HK-2 (cell line): ENCODE measurements at regions not wholly inside any gene's neighbourhood (a gene's known extent, or its start where the extent isn't known, plus 50 kb on each side); places are given as distances from the start of the nearest gene placed in this dataset.

ENCODE experiments used
- DNase-seq: peaks from one replicate; pipeline ENCODE4 v3.0.0-alpha.2; 2018; ENCODE audit not compliant: unreplicated experiment

GRCh38 chr20:40393197-40394079 lies 295.6 kb downstream of the MAFB start:
- no peak for DNase-seq

GRCh38 chr20:40390654-40391053 lies 298.4 kb downstream of the MAFB start:
- DNase-seq = no peak

- no peak for DNase-seq
Measured at GRCh38 chr20:40370800-40371199, 318.2 kb downstream of the MAFB start.

GRCh38 chr20:40368876-40369275 lies 320.2 kb downstream of the MAFB start:
- DNase-seq = no peak

GRCh38 chr20:40361916-40362315 lies 327.1 kb downstream of the MAFB start:
- no peak for DNase-seq

- no peak for DNase-seq
Measured at GRCh38 chr20:40359131-40359912, 329.7 kb downstream of the MAFB start.

GRCh38 chr20:40354880-40355279 lies 334.2 kb downstream of the MAFB start:
- DNase-seq = no peak

- DNase-seq = no peak
Measured at GRCh38 chr20:40343390-40343789, 345.6 kb downstream of the MAFB start.

GRCh38 chr20:40341561-40341960 lies 347.5 kb downstream of the MAFB start:
- no peak for DNase-seq

- no peak for DNase-seq
Measured at GRCh38 chr20:40339661-40340449, 349.2 kb downstream of the MAFB start.

- no peak for DNase-seq
Measured at GRCh38 chr20:40336533-40336932, 352.5 kb downstream of the MAFB start.

GRCh38 chr20:40335901-40336351 lies 353.1 kb downstream of the MAFB start:
- no peak for DNase-seq

GRCh38 chr20:40335437-40335836 lies 353.6 kb downstream of the MAFB start:
- no peak for DNase-seq

- no peak for DNase-seq
Measured at GRCh38 chr20:40333591-40333990, 355.4 kb downstream of the MAFB start.

- DNase-seq = no peak
Measured at GRCh38 chr20:40331807-40332560, 357.1 kb downstream of the MAFB start.

GRCh38 chr20:40331249-40331648 lies 357.8 kb downstream of the MAFB start:
- no peak for DNase-seq

GRCh38 chr20:40329321-40329720 lies 359.7 kb downstream of the MAFB start:
- no peak for DNase-seq

- no peak for DNase-seq
Measured at GRCh38 chr20:40326784-40327183, 362.3 kb downstream of the MAFB start.

- no peak for DNase-seq
Measured at GRCh38 chr20:40325006-40325568, 363.9 kb downstream of the MAFB start.

- DNase-seq = no peak
Measured at GRCh38 chr20:40323361-40323794, 365.7 kb downstream of the MAFB start.

GRCh38 chr20:40322941-40323340 lies 366.1 kb downstream of the MAFB start:
- no peak for DNase-seq
